HEK293 (cell line): ENCODE measurements at regions not wholly inside any gene's neighbourhood (a gene's known extent, or its start where the extent isn't known, plus 50 kb on each side); places are given as distances from the start of the nearest gene placed in this dataset.

Source experiments
- CTCF ChIA-PET: fragments of 350-600 bp; formaldehyde crosslinking; extraction: SDS; loops from one replicate; lab custom pipeline; 2021; ENCODE audit warnings: antibody characterized with exemption; lab: Yijun Ruan, JAX
- POLR2A ChIA-PET: fragments of 300-600 bp; formaldehyde crosslinking; extraction: SDS; loops from one replicate; lab custom pipeline; 2020; ENCODE audit warnings: antibody characterized with exemption, inconsistent platforms; lab: Yijun Ruan, JAX
- H3K27ac ChIP-seq: fragments of 200-500 bp; sonication (Bioruptor generic); 2 replicates; pipeline ENCODE4 v1.5.1; 2014; ENCODE audit warnings: low read depth, low read length, control low read depth, inconsistent platforms; ENCODE audit errors: extremely low read depth
- H3K36me3 ChIP-seq, 2 experiments: fragments of 200-500 bp in 1 of 2; sonication (Bioruptor generic) in 1 of 2; 1 replicate in 1 of 2; 2 replicates in 1 of 2; pipeline ENCODE4 v1.5.1; 2014 to 2017; ENCODE audit warnings: inconsistent platforms in 2 of 2, low read length in 2 of 2; ENCODE audit not compliant: control insufficient read depth in 2 of 2, insufficient read depth in 1 of 2
- H3K4me1 ChIP-seq: fragments of 200-500 bp; sonication (Bioruptor generic); 2 replicates; pipeline ENCODE4 v1.5.1; 2014; ENCODE audit warnings: mild to moderate bottlenecking, low read length, inconsistent platforms; ENCODE audit not compliant: control insufficient read depth, insufficient read depth
- H3K4me3 ChIP-seq: 2 replicates; pipeline ENCODE4 v1.5.1; 2011; ENCODE audit warnings: low read depth, mild to moderate bottlenecking, control low read depth, low read length, moderate library complexity
- H3K9me3 ChIP-seq: fragments of 200-500 bp; sonication (Bioruptor generic); 2 replicates; pipeline ENCODE4 v1.5.1; 2014; ENCODE audit warnings: low read depth, low read length, inconsistent platforms; ENCODE audit not compliant: control insufficient read depth, insufficient read depth
- EGR2 ChIP-seq: fragments of 450-650 bp; formaldehyde crosslinking; IDR thresholded peaks from 2 replicates; pipeline ENCODE4 v1.5.1; 2016; ENCODE audit warnings: low read depth, missing biosample characterization, missing genetic modification characterization
- KLF17 ChIP-seq: fragments of 450-650 bp; formaldehyde crosslinking; IDR thresholded peaks from 2 replicates; pipeline ENCODE4 v1.5.1; 2016; ENCODE audit warnings: missing biosample characterization, missing genetic modification characterization
- YY2 ChIP-seq: fragments of 450-650 bp; formaldehyde crosslinking; IDR thresholded peaks from 2 replicates; pipeline ENCODE4 v1.5.1; 2016; ENCODE audit warnings: missing biosample characterization, missing genetic modification characterization
- ZBTB17 ChIP-seq: fragments of 450-650 bp; formaldehyde crosslinking; IDR thresholded peaks from 2 replicates; pipeline ENCODE4 v1.5.1; 2016; ENCODE audit warnings: missing biosample characterization, missing genetic modification characterization
- ZNF19 ChIP-seq: fragments of 450-650 bp; formaldehyde crosslinking; IDR thresholded peaks from 2 replicates; pipeline ENCODE4; 2016; ENCODE audit warnings: missing biosample characterization, missing genetic modification characterization, low read depth
- ZNF2 ChIP-seq: fragments of 450-650 bp; formaldehyde crosslinking; IDR thresholded peaks from 2 replicates; pipeline ENCODE4 v1.5.1; 2016; ENCODE audit warnings: missing biosample characterization, missing genetic modification characterization
- ZNF223 ChIP-seq: fragments of 450-650 bp; formaldehyde crosslinking; IDR thresholded peaks from 2 replicates; pipeline ENCODE4 v1.5.1; 2016; ENCODE audit warnings: missing biosample characterization, missing genetic modification characterization
- ZNF404 ChIP-seq: fragments of 450-650 bp; formaldehyde crosslinking; IDR thresholded peaks from 2 replicates; pipeline ENCODE4 v1.5.1; 2017; ENCODE audit warnings: missing biosample characterization, missing genetic modification characterization
- ZNF416 ChIP-seq: fragments of 450-650 bp; formaldehyde crosslinking; IDR thresholded peaks from 2 replicates; pipeline ENCODE4 v1.5.1; 2016; ENCODE audit warnings: missing biosample characterization, missing genetic modification characterization
- ZNF433 ChIP-seq: fragments of 450-650 bp; formaldehyde crosslinking; IDR thresholded peaks from 2 replicates; pipeline ENCODE4 v1.5.1; 2016; ENCODE audit warnings: missing biosample characterization, missing genetic modification characterization, low read depth
- ZNF510 ChIP-seq: fragments of 450-650 bp; formaldehyde crosslinking; IDR thresholded peaks from 2 replicates; pipeline ENCODE4 v1.5.1; 2018; ENCODE audit warnings: mild to moderate bottlenecking, missing genetic modification characterization, missing biosample characterization; ENCODE audit not compliant: insufficient replicate concordance
- ZNF518A ChIP-seq: fragments of 450-650 bp; formaldehyde crosslinking; conservative IDR thresholded peaks from 2 replicates; pipeline ENCODE4 v1.5.1; 2016; ENCODE audit warnings: low read depth, missing biosample characterization, missing genetic modification characterization
- ZNF529 ChIP-seq: fragments of 450-650 bp; formaldehyde crosslinking; IDR thresholded peaks from 2 replicates; pipeline ENCODE4 v1.5.1; 2017; ENCODE audit warnings: missing genetic modification characterization, missing biosample characterization; ENCODE audit not compliant: insufficient replicate concordance
- ZNF560 ChIP-seq: fragments of 450-650 bp; formaldehyde crosslinking; IDR thresholded peaks from 2 replicates; pipeline ENCODE4 v1.5.1; 2017; ENCODE audit warnings: missing biosample characterization, missing genetic modification characterization, borderline replicate concordance
- ZNF561 ChIP-seq: fragments of 450-650 bp; IDR thresholded peaks from 2 replicates; pipeline ENCODE4 v1.5.1; 2018; ENCODE audit warnings: missing biosample characterization, missing genetic modification characterization, borderline replicate concordance
- ZNF600 ChIP-seq: fragments of 450-650 bp; formaldehyde crosslinking; IDR thresholded peaks from 2 replicates; pipeline ENCODE4 v1.5.1; 2016; ENCODE audit warnings: missing biosample characterization, missing genetic modification characterization
- ZNF626 ChIP-seq: fragments of 450-650 bp; sonication (Bioruptor Pico); formaldehyde crosslinking; IDR thresholded peaks from 2 replicates; pipeline ENCODE4 v1.5.1; 2018; ENCODE audit warnings: missing biosample characterization, missing genetic modification characterization, inconsistent platforms
- ZNF670 ChIP-seq: fragments of 450-650 bp; formaldehyde crosslinking; IDR thresholded peaks from 2 replicates; pipeline ENCODE4 v1.5.1; 2016; ENCODE audit warnings: missing biosample characterization, missing genetic modification characterization, low read depth
- ZNF692 ChIP-seq: fragments of 450-650 bp; formaldehyde crosslinking; IDR thresholded peaks from 2 replicates; pipeline ENCODE4 v1.5.1; 2016; ENCODE audit warnings: missing biosample characterization, missing genetic modification characterization
- ZNF777 ChIP-seq: fragments of 450-650 bp; formaldehyde crosslinking; IDR thresholded peaks from 2 replicates; pipeline ENCODE4 v1.5.1; 2017; ENCODE audit warnings: missing biosample characterization, missing genetic modification characterization, borderline replicate concordance
- ZNF830 ChIP-seq: fragments of 450-650 bp; IDR thresholded peaks from 2 replicates; pipeline ENCODE4 v1.5.0; 2018; ENCODE audit warnings: missing biosample characterization, missing genetic modification characterization, low read depth, mild to moderate bottlenecking, moderate library complexity
- ZSCAN30 ChIP-seq: fragments of 450-650 bp; IDR thresholded peaks from 2 replicates; pipeline ENCODE4 v1.5.1; 2018; ENCODE audit warnings: missing biosample characterization, mild to moderate bottlenecking, missing genetic modification characterization, moderate library complexity
- TF ChIP-seq, protein P1 (sequence below): fragments of 450-650 bp; formaldehyde crosslinking; IDR thresholded peaks from 2 replicates; pipeline ENCODE4 v1.5.1; 2016; ENCODE audit warnings: missing biosample characterization, missing genetic modification characterization, low read depth

GRCh38 chr5:15222156-15222555, 277.8 kb upstream of the FBXL7 start:
- no peaks in the 10 kb centered on the region for H3K9me3 ChIP-seq
- ChIA-PET POLR2A (no interaction called here), CTCF (no interaction called here)
- H3K27ac ChIP-seq = no peak overlapping the region
- no peaks in the 10 kb centered on the region for H3K4me1 ChIP-seq
- no peak for TF ChIP-seq ZNF416 (tag by site-specific recombination)
- TF ChIP-seq ZNF626 = no peak
- TF ChIP-seq ZNF561 (tag by site-specific recombination) = no peak
- TF ChIP-seq ZBTB17 = no peak
- TF ChIP-seq ZNF223 (tag by site-specific recombination) = no peak
- TF ChIP-seq ZNF2 (tag by site-specific recombination) = no peak
- no peak for TF ChIP-seq ZNF518A (tag by site-specific recombination)
- no peak for TF ChIP-seq ZNF19 (tag by site-specific recombination)
- TF ChIP-seq KLF17 (tag by site-specific recombination) = no peak
- no peak for TF ChIP-seq ZNF404
- TF ChIP-seq ZNF433 (tag by site-specific recombination) = no peak
- TF ChIP-seq ZNF830 = no peak
- TF ChIP-seq EGR2 (tag by site-specific recombination) = no peak
- TF ChIP-seq ZNF529 (tag by site-specific recombination) = no peak
- no peaks in the 10 kb centered on the region for H3K36me3 ChIP-seq
- no peak overlapping the region for H3K4me3 ChIP-seq

DNA sequence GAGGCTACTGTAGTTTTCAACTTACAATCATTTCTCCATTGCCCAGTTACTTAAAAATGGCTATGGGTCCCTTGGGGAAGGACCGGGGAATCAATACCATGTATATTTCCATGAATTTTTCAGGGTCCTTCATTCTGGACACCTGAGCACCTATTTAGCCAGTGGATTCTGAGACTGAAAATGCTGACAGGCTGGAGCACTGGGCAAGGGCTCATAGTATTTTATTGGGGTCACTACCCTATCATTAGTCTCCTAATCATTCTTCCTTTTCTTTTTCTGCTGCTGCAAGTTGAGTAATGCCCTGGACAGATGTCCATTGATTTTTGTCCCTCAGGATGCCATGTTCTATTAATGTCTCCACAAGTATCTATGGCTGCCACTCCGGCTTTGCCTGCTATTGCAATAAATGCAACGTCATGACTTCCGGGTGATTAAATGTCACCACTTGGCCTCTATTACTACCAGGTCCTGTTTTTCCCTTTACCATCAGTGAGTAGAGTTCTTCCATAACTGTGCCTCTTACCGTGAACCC, 279.3 kb upstream of the FBXL7 start:
- ChIA-PET CTCF (no interaction called here), POLR2A (no interaction called here)
- H3K9me3 ChIP-seq = no peaks in the 10 kb centered on the region
- no peak overlapping the region for H3K27ac ChIP-seq
- H3K4me3 ChIP-seq = no peak overlapping the region
- H3K4me1 ChIP-seq = no peaks in the 10 kb centered on the region
- no peaks in the 10 kb centered on the region for H3K36me3 ChIP-seq
- TF ChIP-seq ZNF600 (tag by site-specific recombination) = no peak
- no peak for TF ChIP-seq ZNF777 (tag by site-specific recombination)
- TF ChIP-seq ZNF510 = no peak
- no peak for TF ChIP-seq ZNF670 (tag by site-specific recombination)
- no peak for TF ChIP-seq ZNF560
- no peak for TF ChIP-seq ZSCAN30
- no peak for TF ChIP-seq YY2 (tag by site-specific recombination)
- TF ChIP-seq ZNF692 (tag by site-specific recombination) = no peak
- TF ChIP-seq, protein P1, sequence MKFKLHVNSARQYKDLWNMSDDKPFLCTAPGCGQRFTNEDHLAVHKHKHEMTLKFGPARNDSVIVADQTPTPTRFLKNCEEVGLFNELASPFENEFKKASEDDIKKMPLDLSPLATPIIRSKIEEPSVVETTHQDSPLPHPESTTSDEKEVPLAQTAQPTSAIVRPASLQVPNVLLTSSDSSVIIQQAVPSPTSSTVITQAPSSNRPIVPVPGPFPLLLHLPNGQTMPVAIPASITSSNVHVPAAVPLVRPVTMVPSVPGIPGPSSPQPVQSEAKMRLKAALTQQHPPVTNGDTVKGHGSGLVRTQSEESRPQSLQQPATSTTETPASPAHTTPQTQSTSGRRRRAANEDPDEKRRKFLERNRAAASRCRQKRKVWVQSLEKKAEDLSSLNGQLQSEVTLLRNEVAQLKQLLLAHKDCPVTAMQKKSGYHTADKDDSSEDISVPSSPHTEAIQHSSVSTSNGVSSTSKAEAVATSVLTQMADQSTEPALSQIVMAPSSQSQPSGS (tag by site-specific recombination) = no peak
